Naive thymus-derived CD4-positive, alpha-beta T cell (primary cell): ENCODE measurements at regions not wholly inside any gene's neighbourhood (a gene's known extent, or its start where the extent isn't known, plus 50 kb on each side); places are given as distances from the start of the nearest gene placed in this dataset.

Source experiments
- ATAC-seq: fragments of 150-1000 bp; cut with Tn5 transposase; 2 replicates; pipeline ENCODE4 v1.10.0; 2021; ENCODE audit warnings: mild to moderate bottlenecking, moderate library complexity
- CTCF ChIA-PET: fragments of 350-600 bp; sonication (Branson Sonifier 250); formaldehyde crosslinking; loops from one replicate; lab custom pipeline; 2021; ENCODE audit warnings: antibody characterized with exemption; lab: Charles Lee
- POLR2A ChIA-PET: fragments of 350-600 bp; sonication (Branson Sonifier 250); formaldehyde crosslinking; loops from one replicate; lab custom pipeline; 2021; ENCODE audit warnings: antibody characterized with exemption, inconsistent platforms; lab: Charles Lee
- DNase-seq, 9 donors: peaks; one replicate each; pipeline versions ENCODE4 v3.0.0 to v3.0.0-alpha.2; 2020 to 2022; ENCODE audit warnings: mixed read lengths in 1 of 9
- H3K27ac ChIP-seq: one replicate; pipeline ENCODE4 v1.7.0; 2013; ENCODE audit warnings: mild to moderate bottlenecking, low read depth, low read length, moderate library complexity
- H3K27me3 ChIP-seq, 2 donors: one replicate each; pipeline ENCODE4 v1.7.0; 2013; ENCODE audit warnings: low read length in 2 of 2, mild to moderate bottlenecking in 2 of 2, moderate library complexity in 2 of 2; ENCODE audit not compliant: control insufficient read depth in 2 of 2, insufficient read depth in 2 of 2
- H3K36me3 ChIP-seq, 3 experiments: 1 replicate in 2 of 3; 2 replicates in 1 of 3; pipeline ENCODE4 v1.7.0; 2013; ENCODE audit warnings: low read length in 3 of 3, mild to moderate bottlenecking in 3 of 3, moderate library complexity in 1 of 3; ENCODE audit not compliant: insufficient read depth in 3 of 3, control insufficient read depth in 2 of 3
- H3K4me1 ChIP-seq, 2 donors: one replicate each; pipeline ENCODE4 v1.7.0; 2013; ENCODE audit warnings: low read length in 2 of 2, mild to moderate bottlenecking in 2 of 2, moderate library complexity in 1 of 2; ENCODE audit not compliant: control insufficient read depth in 2 of 2, insufficient read depth in 2 of 2
- H3K4me3 ChIP-seq: 2 replicates; pipeline ENCODE4 v1.7.0; 2013; ENCODE audit warnings: mild to moderate bottlenecking, low read length
- H3K9me3 ChIP-seq, 3 experiments: 1 replicate in 2 of 3; 2 replicates in 1 of 3; pipeline ENCODE4 v1.7.0; 2013; ENCODE audit warnings: low read length in 3 of 3; ENCODE audit not compliant: control insufficient read depth in 2 of 3
- H3K27ac Mint-ChIP-seq, 9 donors: one replicate each; pipeline ENCODE4 v1.8.0; 2020 to 2022; ENCODE audit warnings: mixed read lengths in 9 of 9, mild to moderate bottlenecking in 8 of 9, moderate library complexity in 5 of 9, inconsistent platforms in 2 of 9
- H3K27me3 Mint-ChIP-seq, 5 donors: one replicate each; pipeline ENCODE4 v1.8.0; 2021 to 2022; ENCODE audit warnings: mixed read lengths in 5 of 5, mild to moderate bottlenecking in 1 of 5
- H3K36me3 Mint-ChIP-seq, 5 donors: one replicate each; pipeline ENCODE4 v1.8.0; 2020 to 2022; ENCODE audit warnings: mixed read lengths in 5 of 5, mild to moderate bottlenecking in 3 of 5, inconsistent platforms in 1 of 5
- H3K4me1 Mint-ChIP-seq, 7 donors: one replicate each; pipeline ENCODE4 v1.8.0; 2020 to 2022; ENCODE audit warnings: mixed read lengths in 7 of 7, mild to moderate bottlenecking in 3 of 7, inconsistent platforms in 1 of 7
- H3K4me3 Mint-ChIP-seq, 10 donors: one replicate each; pipeline ENCODE4 v1.8.0; 2020 to 2022; ENCODE audit warnings: mild to moderate bottlenecking in 10 of 10, mixed read lengths in 10 of 10, moderate library complexity in 6 of 10, inconsistent platforms in 2 of 10
- H3K9me3 Mint-ChIP-seq, 11 donors: one replicate each; pipeline ENCODE4 v1.8.0; 2020 to 2022; ENCODE audit warnings: mixed read lengths in 11 of 11, mild to moderate bottlenecking in 4 of 11, inconsistent platforms in 1 of 11, moderate library complexity in 1 of 11
- intact Hi-C, 2 donors: fragments of 100-400 bp; cut with micrococcal nuclease; formaldehyde crosslinking; loops; one replicate each; pipeline ENCODE4 v1.15.1; 2023

GRCh38 chr12:93098077-93098476 lies 169.0 kb upstream of the EEA1 start:
- DNase-seq (peak; percentile 33 to 75 (median 62)), ATAC-seq (peak; percentile 96)
- Histone ChIP-seq H3K27me3 (no peaks in the 10 kb centered on the region), H3K27ac (no peak overlapping the region), H3K9me3 (no peaks in the 10 kb centered on the region), H3K4me1 (no peaks in the 10 kb centered on the region), H3K4me3 (no peak overlapping the region), H3K36me3 (no peaks in the 10 kb centered on the region)
- peak overlapping the region in 1 of 9 donors; percentile 2 for H3K27ac Mint-ChIP-seq
- ChIA-PET POLR2A (interaction anchor here (0.9 kb wide), 1 partner anchor 290 kb away, joined by 3 read pairs; no protein-coding TSS in a partner anchor), CTCF (interaction anchor here (0.5 to 3.6 kb wide), 12 partner anchors 8 to 1843 kb away, joined by 3 to 12 read pairs (median 4); no protein-coding TSS in a partner anchor)
- intact Hi-C loops: loop anchor here (1.0 to 5.0 kb wide), 10 partner anchors 111 to 1004 kb away; partner anchors contain the start of gene MRPL42 (in 1 of the 2)
- no peaks in the 10 kb centered on the region for H3K27me3 Mint-ChIP-seq
- H3K36me3 Mint-ChIP-seq: no peaks in the 10 kb centered on the region
- H3K4me3 Mint-ChIP-seq: no peak overlapping the region
- no peaks in the 10 kb centered on the region for H3K9me3 Mint-ChIP-seq
- H3K4me1 Mint-ChIP-seq: peaks cover 4 to 9% (median 5%) of the 10 kb centered on the region in 7 donors

- no peaks in the 10 kb centered on the region for H3K27me3 Mint-ChIP-seq
- H3K36me3 Mint-ChIP-seq: no peaks in the 10 kb centered on the region
- ChIA-PET CTCF (interaction anchor here (0.6 to 3.6 kb wide), 3 partner anchors 112 to 368 kb away, joined by 3 to 12 read pairs (median 3); no protein-coding TSS in a partner anchor), POLR2A (no interaction called here)
- H3K4me3 Mint-ChIP-seq: no peak overlapping the region
- ATAC-seq: no peak
- H3K4me1 Mint-ChIP-seq: peaks cover 4 to 9% (median 5%) of the 10 kb centered on the region in 7 donors
- H3K9me3 Mint-ChIP-seq: no peaks in the 10 kb centered on the region
- intact Hi-C loops: loop anchor here in 1 of 2 donors (2.0 to 5.0 kb wide), 3 partner anchors 112 to 1003 kb away; no protein-coding TSS in a partner anchor
- Histone ChIP-seq H3K27ac (no peak overlapping the region), H3K9me3 (no peaks in the 10 kb centered on the region), H3K36me3 (no peaks in the 10 kb centered on the region), H3K27me3 (no peaks in the 10 kb centered on the region), H3K4me3 (no peak overlapping the region), H3K4me1 (no peaks in the 10 kb centered on the region)
- H3K27ac Mint-ChIP-seq: no peak overlapping the region
- DNase-seq: no peak
Observed at GRCh38 chr12:93099792-93100191, 170.7 kb upstream of the EEA1 start.

- Histone ChIP-seq H3K4me1 (no peaks in the 10 kb centered on the region), H3K27me3 (no peaks in the 10 kb centered on the region), H3K9me3 (no peaks in the 10 kb centered on the region), H3K4me3 (no peak overlapping the region), H3K36me3 (no peaks in the 10 kb centered on the region), H3K27ac (no peak overlapping the region)
- ChIA-PET CTCF (interaction anchor here (0.6 kb wide), 1 partner anchor 113 kb away, joined by 3 read pairs; no protein-coding TSS in a partner anchor), POLR2A (no interaction called here)
- Mint-ChIP-seq H3K27ac (no peak overlapping the region), H3K27me3 (no peaks in the 10 kb centered on the region), H3K4me3 (no peak overlapping the region), H3K36me3 (no peaks in the 10 kb centered on the region), H3K4me1 (peaks cover 4 to 7% (median 5%) of the 10 kb centered on the region in 7 donors), H3K9me3 (no peaks in the 10 kb centered on the region)
- DNase-seq (no peak), ATAC-seq (no peak)
- intact Hi-C loops: no loop called here
Observed at GRCh38 chr12:93100610-93101009, 171.5 kb upstream of the EEA1 start.

GRCh38 chr12:93101367-93101766 lies 172.3 kb upstream of the EEA1 start:
- DNase-seq (no peak), ATAC-seq (no peak)
- Mint-ChIP-seq H3K27me3 (no peaks in the 10 kb centered on the region), H3K36me3 (no peaks in the 10 kb centered on the region), H3K9me3 (no peaks in the 10 kb centered on the region), H3K4me1 (peaks cover 4 to 7% (median 5%) of the 10 kb centered on the region in 7 donors), H3K27ac (no peak overlapping the region), H3K4me3 (no peak overlapping the region)
- ChIA-PET POLR2A (no interaction called here), CTCF (interaction anchor here (0.6 kb wide), 1 partner anchor 16 kb away, joined by 3 read pairs; no protein-coding TSS in a partner anchor)
- Histone ChIP-seq H3K36me3 (no peaks in the 10 kb centered on the region), H3K27me3 (no peaks in the 10 kb centered on the region), H3K4me3 (no peak overlapping the region), H3K4me1 (no peaks in the 10 kb centered on the region), H3K27ac (no peak overlapping the region), H3K9me3 (no peaks in the 10 kb centered on the region)
- intact Hi-C loops: no loop called here

GRCh38 chr12:93102312-93102711 lies 173.2 kb upstream of the EEA1 start:
- DNase-seq: no peak

GRCh38 chr12:93102744-93103143 lies 173.6 kb upstream of the EEA1 start:
- ChIA-PET POLR2A (no interaction called here), CTCF (no interaction called here)
- Histone ChIP-seq H3K27me3 (no peaks in the 10 kb centered on the region), H3K4me1 (no peaks in the 10 kb centered on the region), H3K9me3 (no peaks in the 10 kb centered on the region), H3K4me3 (no peak overlapping the region), H3K36me3 (no peaks in the 10 kb centered on the region), H3K27ac (no peak overlapping the region)
- no peak for ATAC-seq
- Mint-ChIP-seq H3K27ac (no peak overlapping the region), H3K36me3 (no peaks in the 10 kb centered on the region), H3K4me3 (no peak overlapping the region), H3K27me3 (no peaks in the 10 kb centered on the region), H3K9me3 (no peaks in the 10 kb centered on the region), H3K4me1 (peaks cover 4 to 7% (median 5%) of the 10 kb centered on the region in 7 donors)
- intact Hi-C loops: no loop called here
- DNase-seq: no peak

More at GRCh38 chr12:93102312-93102711, 173.2 kb upstream of the EEA1 start:
- CTCF ChIA-PET: no interaction called here
- Histone ChIP-seq H3K27ac (no peak overlapping the region), H3K36me3 (no peaks in the 10 kb centered on the region), H3K4me3 (no peak overlapping the region), H3K27me3 (no peaks in the 10 kb centered on the region), H3K9me3 (no peaks in the 10 kb centered on the region), H3K4me1 (no peaks in the 10 kb centered on the region)
- ATAC-seq: no peak
- intact Hi-C loops: no loop called here
- Mint-ChIP-seq H3K27ac (no peak overlapping the region), H3K27me3 (no peaks in the 10 kb centered on the region), H3K4me3 (no peak overlapping the region), H3K9me3 (no peaks in the 10 kb centered on the region), H3K36me3 (no peaks in the 10 kb centered on the region), H3K4me1 (peaks cover 4 to 7% (median 5%) of the 10 kb centered on the region in 7 donors)
- POLR2A ChIA-PET: no interaction called here

- no peaks in the 10 kb centered on the region for H3K9me3 ChIP-seq
- H3K27ac Mint-ChIP-seq: no peak overlapping the region
- no peaks in the 10 kb centered on the region for H3K27me3 ChIP-seq
- CTCF ChIA-PET: interaction anchor here (0.6 kb wide), 1 partner anchor 270 kb away, joined by 3 read pairs; no protein-coding TSS in a partner anchor
- H3K36me3 Mint-ChIP-seq: no peaks in the 10 kb centered on the region
- no peak overlapping the region for H3K27ac ChIP-seq
- no peaks in the 10 kb centered on the region for H3K4me1 ChIP-seq
- no peak overlapping the region for H3K4me3 ChIP-seq
- peaks cover 0 to 2% (median 0%) of the 10 kb centered on the region in 11 donors for H3K9me3 Mint-ChIP-seq
- no peak for ATAC-seq
- intact Hi-C loops: no loop called here
- H3K4me1 Mint-ChIP-seq: peaks cover 3 to 4% (median 3%) of the 10 kb centered on the region in 7 donors
- H3K36me3 ChIP-seq: no peaks in the 10 kb centered on the region
- POLR2A ChIA-PET: no interaction called here
- no peaks in the 10 kb centered on the region for H3K27me3 Mint-ChIP-seq
- no peak overlapping the region for H3K4me3 Mint-ChIP-seq
- DNase-seq: no peak
Observed at GRCh38 chr12:93103154-93103553, 174.1 kb upstream of the EEA1 start.
